Cardiac muscle cell (in vitro differentiated cells and primary cell): ENCODE measurements at regions not wholly inside any gene's neighbourhood (a gene's known extent, or its start where the extent isn't known, plus 50 kb on each side); places are given as distances from the start of the nearest gene placed in this dataset.
A peak's percentile ranks its signal among the peaks of the same experiment; 100 is the strongest.
"Not testable (repeated sequence)": the region's sequence is repeated elsewhere in the genome, so short reads cannot be mapped to it uniquely, and the experiment has no call there.

Experiments
- DNase-seq, 2 donors: peaks; one replicate each; pipeline versions ENCODE4 v3.0.0 to v3.0.0-alpha.2; 2010 to 2017; ENCODE audit warnings: low read depth in 1 of 2, low spot score in 1 of 2
- H3K27ac ChIP-seq: fragments of 200-600 bp; sonication (generic); 2 replicates; pipeline ENCODE4 v1.5.1; 2016
- H3K27me3 ChIP-seq: fragments of 200-600 bp; sonication (generic); 2 replicates; pipeline ENCODE4 v1.6.0; 2016; ENCODE audit warnings: control low read depth
- H3K36me3 ChIP-seq: fragments of 200-600 bp; sonication (generic); 2 replicates; pipeline ENCODE4 v1.5.1; 2016; ENCODE audit warnings: control low read depth
- H3K4me1 ChIP-seq: fragments of 200-600 bp; sonication (generic); 2 replicates; pipeline ENCODE4 v1.8.1; 2017; ENCODE audit warnings: low read depth, mild to moderate bottlenecking, mixed run types
- H3K4me3 ChIP-seq: fragments of 200-600 bp; sonication (generic); 2 replicates; pipeline ENCODE4 v1.5.1; 2016; ENCODE audit warnings: mild to moderate bottlenecking
- H3K9me3 ChIP-seq: fragments of 200-600 bp; sonication (generic); 2 replicates; pipeline ENCODE4 v1.5.1; 2017; ENCODE audit warnings: low read depth, mild to moderate bottlenecking, control low read depth
- TF ChIP-seq, protein P1 (sequence below): IDR thresholded peaks from 2 replicates; pipeline ENCODE4 v1.5.1; 2012; ENCODE audit warnings: low read depth, mild to moderate bottlenecking, low read length

DNA sequence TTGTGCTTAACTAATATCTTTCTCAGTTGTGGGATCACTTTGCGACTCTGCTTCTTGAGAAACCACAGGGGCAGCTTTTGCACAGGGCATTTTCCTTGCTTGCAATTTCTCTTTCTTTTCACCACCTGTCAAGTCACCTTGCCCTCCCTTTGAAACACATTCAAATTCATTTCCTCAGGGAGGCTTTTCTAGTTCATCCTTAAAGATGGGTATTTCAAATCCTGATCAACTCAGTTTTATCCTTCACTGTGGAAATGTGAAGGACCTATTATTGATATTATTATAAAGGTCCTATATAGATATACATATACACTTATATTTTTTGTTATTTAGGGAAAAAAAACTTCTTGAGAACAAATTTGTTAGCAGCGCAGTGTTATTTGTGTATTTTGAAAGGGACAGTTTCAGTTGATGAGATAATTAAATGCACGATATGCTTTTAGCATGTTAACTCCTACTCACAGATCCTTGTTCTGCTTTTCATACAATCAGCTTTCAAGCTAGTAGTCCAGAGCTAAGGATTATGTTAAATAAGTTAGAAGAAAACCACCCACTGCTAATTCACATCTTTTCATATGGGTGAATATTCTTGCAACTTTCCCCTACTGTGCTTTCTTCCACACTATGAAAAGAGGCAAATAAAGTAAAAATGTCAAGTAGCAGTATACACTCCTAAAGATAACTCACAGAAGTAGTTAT, 501.4 kb upstream of the RGS6 start:
- Histone ChIP-seq H3K4me3 (no peak overlapping the region), H3K27me3 (no peaks in the 10 kb centered on the region), H3K27ac (no peak overlapping the region), H3K4me1 (no peaks in the 10 kb centered on the region), H3K9me3 (no peaks in the 10 kb centered on the region), H3K36me3 (no peaks in the 10 kb centered on the region)
- TF ChIP-seq, protein P1, sequence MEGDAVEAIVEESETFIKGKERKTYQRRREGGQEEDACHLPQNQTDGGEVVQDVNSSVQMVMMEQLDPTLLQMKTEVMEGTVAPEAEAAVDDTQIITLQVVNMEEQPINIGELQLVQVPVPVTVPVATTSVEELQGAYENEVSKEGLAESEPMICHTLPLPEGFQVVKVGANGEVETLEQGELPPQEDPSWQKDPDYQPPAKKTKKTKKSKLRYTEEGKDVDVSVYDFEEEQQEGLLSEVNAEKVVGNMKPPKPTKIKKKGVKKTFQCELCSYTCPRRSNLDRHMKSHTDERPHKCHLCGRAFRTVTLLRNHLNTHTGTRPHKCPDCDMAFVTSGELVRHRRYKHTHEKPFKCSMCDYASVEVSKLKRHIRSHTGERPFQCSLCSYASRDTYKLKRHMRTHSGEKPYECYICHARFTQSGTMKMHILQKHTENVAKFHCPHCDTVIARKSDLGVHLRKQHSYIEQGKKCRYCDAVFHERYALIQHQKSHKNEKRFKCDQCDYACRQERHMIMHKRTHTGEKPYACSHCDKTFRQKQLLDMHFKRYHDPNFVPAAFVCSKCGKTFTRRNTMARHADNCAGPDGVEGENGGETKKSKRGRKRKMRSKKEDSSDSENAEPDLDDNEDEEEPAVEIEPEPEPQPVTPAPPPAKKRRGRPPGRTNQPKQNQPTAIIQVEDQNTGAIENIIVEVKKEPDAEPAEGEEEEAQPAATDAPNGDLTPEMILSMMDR = no peak
- no peak for DNase-seq

DNA sequence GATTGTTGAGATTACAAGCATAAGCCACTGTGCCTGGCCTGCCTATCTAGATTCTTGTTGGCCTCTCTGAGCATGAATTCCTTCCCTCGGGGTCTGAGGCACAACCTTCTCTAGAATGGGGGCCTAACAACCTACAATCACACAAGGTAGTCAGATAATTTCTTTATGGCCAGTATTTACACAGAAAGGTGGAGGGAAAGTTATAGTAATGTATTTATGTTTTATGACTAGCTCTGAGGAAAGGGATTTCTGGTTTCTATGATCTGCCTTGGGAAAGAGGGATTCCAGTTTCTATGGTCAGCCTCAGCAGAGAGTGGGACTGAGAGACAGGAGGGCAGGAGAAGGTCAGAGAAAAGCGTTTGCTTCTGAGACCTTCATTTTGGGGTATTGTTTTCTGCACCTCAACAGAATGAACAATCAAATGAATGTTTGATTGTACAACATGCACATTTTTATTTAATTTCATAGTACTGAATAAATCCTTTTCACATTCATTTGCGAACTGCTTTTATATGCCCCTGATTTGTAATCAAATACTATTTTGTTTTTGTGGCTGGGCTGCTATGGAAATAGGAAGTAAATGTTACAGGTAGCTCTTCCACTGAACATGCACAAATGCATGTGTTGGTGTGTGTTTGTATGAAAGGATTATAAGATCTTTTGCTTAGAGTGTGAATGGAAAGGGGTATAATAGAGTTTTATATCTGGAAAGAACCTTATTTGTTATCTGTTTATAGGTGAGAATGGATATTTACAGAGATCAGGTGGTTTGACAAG, 499.7 kb upstream of the RGS6 start:
- no peaks in the 10 kb centered on the region for H3K9me3 ChIP-seq
- peak overlapping the region; percentile 5 for H3K27ac ChIP-seq
- TF ChIP-seq, protein P1 = no peak
- no peaks in the 10 kb centered on the region for H3K4me1 ChIP-seq
- DNase-seq = no peak
- H3K27me3 ChIP-seq = no peaks in the 10 kb centered on the region
- H3K36me3 ChIP-seq = no peaks in the 10 kb centered on the region
- no peak overlapping the region for H3K4me3 ChIP-seq

DNA sequence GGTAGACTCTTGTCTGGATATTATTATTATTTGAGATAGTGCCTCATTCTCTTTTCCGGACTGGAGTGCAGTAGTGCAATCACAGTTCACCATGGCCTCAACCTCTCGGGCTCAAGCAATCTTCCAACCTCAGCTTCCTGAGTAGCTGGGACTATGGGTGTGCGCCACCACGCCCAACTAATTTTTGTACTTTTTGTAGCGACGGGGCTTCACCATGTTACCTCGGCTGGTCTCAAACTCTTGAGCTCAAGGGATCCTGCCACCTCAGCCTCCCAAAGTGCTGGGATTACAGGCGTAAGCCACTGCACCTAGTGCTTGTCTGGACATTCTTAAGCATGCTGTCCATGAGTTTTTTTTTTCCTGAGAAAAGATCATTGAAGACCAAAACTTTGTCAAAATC, 498.9 kb upstream of the RGS6 start:
- no peak overlapping the region for H3K27ac ChIP-seq
- DNase-seq = no peak
- TF ChIP-seq, protein P1 = no peak
- no peaks in the 10 kb centered on the region for H3K36me3 ChIP-seq
- H3K9me3 ChIP-seq = no peaks in the 10 kb centered on the region
- H3K4me3 ChIP-seq = no peak overlapping the region
- H3K4me1 ChIP-seq = no peaks in the 10 kb centered on the region
- no peaks in the 10 kb centered on the region for H3K27me3 ChIP-seq

DNA sequence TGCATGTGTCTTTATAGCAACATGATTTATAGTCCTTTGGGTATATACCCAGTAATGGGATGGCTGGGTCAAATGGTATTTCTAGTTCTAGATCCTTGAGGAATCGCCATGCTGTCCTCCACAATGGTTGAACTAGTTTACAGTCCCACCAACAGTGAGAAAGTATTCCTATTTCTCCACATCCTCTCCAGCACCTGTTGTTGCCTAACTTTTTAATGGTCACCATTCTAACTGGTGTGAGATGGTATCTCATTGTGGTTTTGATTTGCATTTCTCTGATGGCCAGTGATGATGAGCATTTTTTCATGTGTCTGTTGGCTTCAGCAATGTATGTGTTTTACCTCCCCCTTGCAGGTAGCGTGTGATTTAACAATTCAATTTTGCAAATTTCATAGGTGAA, 496.6 kb upstream of the RGS6 start:
- not testable (repeated sequence) for H3K36me3 ChIP-seq, H3K4me3 ChIP-seq, H3K27me3 ChIP-seq, H3K9me3 ChIP-seq, H3K27ac ChIP-seq, DNase-seq, H3K4me1 ChIP-seq

DNA sequence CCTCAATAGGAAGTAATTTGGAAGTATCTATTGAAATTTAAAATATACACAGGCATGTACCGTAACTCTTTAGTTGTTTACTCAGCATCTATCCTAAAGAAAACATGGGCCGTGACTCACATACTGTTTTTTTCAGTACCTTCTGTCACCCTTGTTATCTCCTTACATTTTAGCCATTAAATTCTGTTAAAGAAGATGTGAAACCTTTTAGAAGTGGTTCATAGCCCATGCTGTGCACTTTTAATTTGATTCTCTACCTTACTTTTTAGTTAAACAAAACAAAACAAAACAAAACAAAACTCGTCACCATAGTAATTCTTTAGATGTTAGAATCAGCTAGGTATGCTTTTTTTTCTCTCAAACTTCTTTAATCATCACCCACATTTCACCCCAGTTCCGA, 494.4 kb upstream of the RGS6 start:
- DNase-seq = no peak
- no peaks in the 10 kb centered on the region for H3K36me3 ChIP-seq
- H3K27ac ChIP-seq = no peak overlapping the region
- H3K27me3 ChIP-seq = no peaks in the 10 kb centered on the region
- no peaks in the 10 kb centered on the region for H3K9me3 ChIP-seq
- TF ChIP-seq, protein P1 = no peak
- H3K4me3 ChIP-seq = no peak overlapping the region
- no peaks in the 10 kb centered on the region for H3K4me1 ChIP-seq

DNA sequence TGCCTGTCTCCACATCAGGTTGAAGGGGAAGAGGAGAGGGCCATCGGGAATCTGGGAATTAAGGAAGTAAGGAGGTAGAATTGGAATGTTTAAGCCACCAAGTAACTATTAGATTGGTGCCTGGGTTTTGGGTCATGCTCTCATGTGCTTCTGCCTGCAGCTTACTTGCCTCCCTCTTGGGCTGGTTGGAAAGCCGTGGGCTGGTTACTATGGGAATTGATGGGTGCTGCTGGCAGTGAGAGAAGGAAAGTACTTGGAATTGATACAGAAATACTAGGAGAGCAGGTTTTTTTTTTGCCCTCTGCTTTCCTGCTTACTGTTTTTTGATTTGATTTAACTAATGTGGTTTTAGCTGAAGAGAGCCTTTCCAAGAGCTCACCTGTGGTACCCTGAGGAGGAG, 493.5 kb upstream of the RGS6 start:
- Histone ChIP-seq H3K9me3 (no peaks in the 10 kb centered on the region), H3K27ac (no peak overlapping the region), H3K4me1 (no peaks in the 10 kb centered on the region), H3K27me3 (no peaks in the 10 kb centered on the region), H3K36me3 (no peaks in the 10 kb centered on the region), H3K4me3 (no peak overlapping the region)
- peak in 1 of 2 donors; percentile 39 for DNase-seq
- TF ChIP-seq, protein P1 = no peak
